ENCODE measurements at regions not wholly inside any gene's neighbourhood (a gene's known extent, or its start where the extent isn't known, plus 50 kb on each side); places are given as distances from the start of the nearest gene placed in this dataset.

- H3K4me3 ChIP-seq (ENCODE audit: low read depth, low read length), result no peak overlapping the region
- no peak for DNase-seq (ENCODE audit: low read depth)
- TF ChIP-seq CTCF (conservative IDR thresholded peaks at IDR 0.05; ENCODE audit: low read depth, low read length), result no peak
These were observed 177.1 kb upstream of the FSTL4 start for GRCh38 chr5:133789428-133789827.

GRCh38 chr5:133788121-133788520, 175.8 kb upstream of the FSTL4 start:
- DNase-seq (ENCODE audit: low read depth), result no peak
- H3K4me3 ChIP-seq (ENCODE audit: low read depth, low read length), result no peak overlapping the region
- no peak for TF ChIP-seq CTCF (conservative IDR thresholded peaks at IDR 0.05; ENCODE audit: low read depth, low read length)

- no peak for TF ChIP-seq CTCF (conservative IDR thresholded peaks at IDR 0.05; ENCODE audit: low read depth, low read length)
These were observed 174.1 kb upstream of the FSTL4 start for GRCh38 chr5:133786420-133786819.

GRCh38 chr5:133785182-133785581, 172.8 kb upstream of the FSTL4 start:
- no peak for DNase-seq (ENCODE audit: low read depth)
- TF ChIP-seq CTCF (conservative IDR thresholded peaks at IDR 0.05; ENCODE audit: low read depth, low read length), result no peak
- H3K4me3 ChIP-seq (ENCODE audit: low read depth, low read length), result no peak overlapping the region

More at GRCh38 chr5:133786420-133786819, 174.1 kb upstream of the FSTL4 start:
- no peak overlapping the region for H3K4me3 ChIP-seq (ENCODE audit: low read depth, low read length)
- DNase-seq (ENCODE audit: low read depth), result no peak

- no peak for TF ChIP-seq CTCF (conservative IDR thresholded peaks at IDR 0.05; ENCODE audit: low read depth, low read length)
- H3K4me3 ChIP-seq (ENCODE audit: low read depth, low read length), result no peak overlapping the region
- no peak for DNase-seq (ENCODE audit: low read depth)
These were observed 171.1 kb upstream of the FSTL4 start for GRCh38 chr5:133783481-133783880.

GRCh38 chr5:133782736-133783135, 170.4 kb upstream of the FSTL4 start:
- TF ChIP-seq CTCF (conservative IDR thresholded peaks at IDR 0.05; ENCODE audit: low read depth, low read length), result no peak
- DNase-seq (ENCODE audit: low read depth), result no peak
- no peak overlapping the region for H3K4me3 ChIP-seq (ENCODE audit: low read depth, low read length)

GRCh38 chr5:133781436-133782225, 169.3 kb upstream of the FSTL4 start:
- no peak for TF ChIP-seq CTCF (conservative IDR thresholded peaks at IDR 0.05; ENCODE audit: low read depth, low read length)
- DNase-seq (ENCODE audit: low read depth), result no peak
- H3K4me3 ChIP-seq (ENCODE audit: low read depth, low read length), result no peak overlapping the region
